SKM-1 (cell line): ENCODE measurements at regions not wholly inside any gene's neighbourhood (a gene's known extent, or its start where the extent isn't known, plus 50 kb on each side); places are given as distances from the start of the nearest gene placed in this dataset.
"Not testable (repeated sequence)": the region's sequence is repeated elsewhere in the genome, so short reads cannot be mapped to it uniquely, and the experiment has no call there.

ENCODE experiments used
- DNase-seq: peaks from one replicate; lab custom pipeline; 2025; ENCODE audit not compliant: unreplicated experiment; lab: John Stamatoyannopoulos, UW

GRCh38 chr14:99009871-99010270 lies 262.1 kb downstream of the BCL11B start:
- no peak for DNase-seq

DNA sequence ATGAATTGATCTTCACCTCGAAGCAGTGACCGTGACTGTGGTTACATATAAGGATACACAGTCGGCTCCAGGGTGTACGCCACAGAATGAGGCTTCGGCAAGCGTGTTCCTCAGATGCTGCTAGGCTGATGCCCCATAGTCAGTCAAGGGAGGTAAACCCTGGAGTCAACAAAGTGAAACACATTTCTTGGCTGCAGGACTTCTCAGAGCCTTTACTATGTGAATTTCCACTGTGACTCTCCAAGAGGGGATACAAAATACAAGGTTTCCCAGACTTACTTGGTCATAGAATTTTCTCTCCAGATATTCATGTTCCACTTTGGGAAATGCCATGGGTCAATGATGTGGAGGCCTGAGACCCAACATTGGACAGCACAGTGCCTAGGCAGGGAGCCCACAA lies 260.6 kb downstream of the BCL11B start:
- no peak for DNase-seq

GRCh38 chr14:99012703-99013102 lies 259.3 kb downstream of the BCL11B start:
- no peak for DNase-seq

DNA sequence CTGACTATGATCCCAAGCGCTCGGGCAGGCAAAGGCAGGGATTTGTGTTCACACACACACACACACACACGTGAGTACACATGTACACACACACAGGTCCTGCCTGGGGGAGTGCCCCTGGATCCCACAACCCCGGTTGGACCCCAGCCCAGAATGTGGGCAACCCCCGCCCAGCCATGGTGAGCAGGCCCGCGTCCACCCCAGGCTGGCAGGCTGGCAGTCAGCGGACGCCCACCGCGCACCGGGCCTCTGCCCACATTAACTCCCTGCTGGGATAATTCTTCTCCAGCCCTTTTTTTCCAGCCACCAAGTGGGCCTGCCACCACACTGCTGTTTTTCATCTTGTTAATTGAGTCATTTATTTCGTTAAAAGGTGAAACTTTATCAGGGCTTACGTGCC lies 256.2 kb downstream of the BCL11B start:
- no peak for DNase-seq

DNA sequence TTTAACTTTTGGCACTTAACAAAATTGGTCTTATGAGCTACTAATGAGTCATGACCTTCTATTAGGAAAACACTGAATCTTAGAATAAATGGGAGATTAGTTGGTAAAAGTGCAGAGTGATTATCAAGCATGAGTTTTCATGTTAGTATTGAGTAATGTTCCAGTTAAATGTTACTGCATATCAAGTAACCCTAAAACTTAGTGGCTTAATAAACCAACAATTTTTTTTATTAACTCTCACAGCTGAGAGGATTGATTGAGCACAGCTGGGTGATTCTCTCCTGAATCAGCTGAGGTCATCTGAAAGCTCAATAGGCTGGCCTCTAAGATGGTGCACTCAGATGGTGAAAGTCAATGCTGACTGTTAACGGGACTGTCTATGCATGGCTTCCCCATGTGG lies 248.6 kb downstream of the BCL11B start:
- DNase-seq = no peak

DNA sequence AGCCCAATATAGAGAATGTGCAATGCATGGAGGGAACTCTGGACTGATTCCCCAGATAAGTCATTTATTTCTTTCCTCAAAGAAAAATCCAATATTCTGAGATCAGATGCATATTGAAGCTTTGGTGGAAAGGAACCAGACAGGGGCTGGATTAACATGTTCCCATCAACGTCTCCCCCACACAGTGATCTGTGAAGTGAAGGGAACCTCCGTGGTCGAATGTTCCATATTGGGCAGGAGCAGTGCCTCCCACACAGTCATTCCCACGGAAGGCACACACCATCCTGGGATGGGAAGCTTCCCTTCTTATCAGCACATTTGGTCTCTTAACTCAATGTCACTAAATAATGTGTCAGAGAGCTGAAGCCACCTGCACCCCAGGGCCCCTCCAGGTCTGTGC lies 247.1 kb downstream of the BCL11B start:
- no peak for DNase-seq

GRCh38 chr14:99025418-99025817 lies 246.6 kb downstream of the BCL11B start:
- DNase-seq = no peak

- DNase-seq = no peak
Observed at GRCh38 chr14:99026471-99026870, 245.5 kb downstream of the BCL11B start.

GRCh38 chr14:99028041-99028440 lies 244.0 kb downstream of the BCL11B start:
- no peak for DNase-seq

GRCh38 chr14:99028521-99028920 lies 243.5 kb downstream of the BCL11B start:
- DNase-seq = no peak

DNA sequence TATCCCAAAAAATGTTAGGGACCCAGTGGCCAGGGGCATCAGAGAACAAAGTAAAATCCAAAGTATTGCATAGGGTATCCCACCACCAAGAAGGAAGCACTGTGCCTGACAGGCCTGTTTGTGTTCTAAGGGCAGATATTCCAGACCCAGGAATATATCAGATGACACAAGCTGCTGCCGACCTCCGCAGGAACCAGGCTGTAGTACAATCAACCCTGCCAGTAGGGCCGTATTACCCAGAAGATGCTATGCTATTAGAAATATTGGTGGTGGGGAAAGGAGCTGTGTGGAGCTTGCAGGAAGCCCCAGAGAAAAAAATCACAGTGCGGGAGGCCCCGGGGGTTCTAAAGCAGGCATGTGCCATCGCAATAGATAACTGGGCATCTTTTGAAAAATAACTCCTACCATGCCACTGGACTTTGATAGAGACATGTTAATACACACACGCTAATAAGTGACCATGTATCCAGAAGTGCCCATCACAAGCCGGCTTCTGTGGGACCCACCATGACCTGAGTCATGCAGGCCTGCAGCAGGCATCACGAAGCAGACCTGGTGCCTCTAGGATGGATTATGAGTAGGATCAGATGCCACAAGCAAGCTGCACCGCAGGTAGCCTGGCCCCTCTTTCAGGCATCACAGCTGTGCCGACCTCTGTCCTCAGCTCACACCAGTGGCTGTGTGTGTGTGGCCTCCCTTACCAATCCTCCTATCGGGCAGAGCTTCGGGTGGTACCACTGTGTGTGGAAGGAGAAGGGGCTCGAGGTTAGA lies 242.7 kb downstream of the BCL11B start:
- no peak for DNase-seq

DNA sequence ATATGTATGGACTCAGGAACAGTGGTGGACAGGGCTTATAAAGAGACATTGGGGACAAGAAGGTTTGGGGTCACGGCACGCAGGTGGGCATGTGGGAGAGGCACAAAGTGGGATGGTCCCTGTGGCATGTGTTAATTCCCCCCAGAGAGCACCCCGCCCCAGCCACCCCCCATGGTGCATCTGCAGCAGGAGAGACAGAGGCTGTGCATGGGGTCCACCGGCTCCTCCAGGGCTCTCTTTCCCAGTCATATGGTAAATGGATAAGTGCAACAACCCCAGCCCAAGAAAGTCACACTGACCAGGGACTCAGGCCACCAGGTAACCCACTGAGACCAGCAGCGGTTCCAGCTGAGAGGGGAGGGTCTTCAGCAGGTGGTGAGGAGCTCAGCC lies 242.1 kb downstream of the BCL11B start:
- DNase-seq = no peak

DNA sequence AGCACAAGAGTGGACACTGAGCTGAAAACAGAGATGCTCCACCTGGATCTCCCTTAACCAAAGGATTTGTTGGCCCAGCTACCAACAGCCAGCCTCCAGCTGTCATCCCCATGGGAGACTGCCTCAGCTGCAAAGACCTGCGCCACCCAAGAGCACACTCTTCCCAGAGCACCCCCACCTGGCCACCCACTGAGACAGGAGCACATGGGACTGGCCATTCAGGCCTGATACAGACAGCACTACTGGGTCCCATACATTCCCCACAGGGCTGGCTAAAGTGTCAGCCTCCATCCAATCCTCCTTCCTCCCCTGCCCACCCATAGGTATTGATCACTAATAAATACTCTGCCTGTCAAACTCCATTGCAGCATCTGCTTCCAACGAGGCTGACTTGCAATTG lies 241.5 kb downstream of the BCL11B start:
- no peak for DNase-seq

DNA sequence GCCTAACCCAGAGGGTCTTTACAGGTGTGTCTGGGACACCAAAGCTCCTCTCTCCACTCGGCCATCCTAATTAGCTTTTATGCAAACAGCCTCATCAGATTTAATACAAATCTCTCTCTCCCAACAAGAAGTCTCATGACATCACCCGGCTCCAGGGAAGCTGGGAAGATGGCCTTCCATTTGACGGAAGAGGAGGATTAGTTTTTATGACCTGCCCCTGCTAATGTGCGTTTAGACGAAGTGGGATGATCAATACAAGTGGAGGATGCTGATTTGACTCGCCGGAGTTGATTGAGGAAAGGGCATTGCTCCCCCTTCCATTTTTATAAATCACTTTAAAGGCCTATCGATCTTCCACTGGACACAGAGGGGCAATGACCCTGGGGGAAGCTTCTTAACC lies 239.2 kb downstream of the BCL11B start:
- DNase-seq = no peak

GRCh38 chr14:99033951-99034350 lies 238.0 kb downstream of the BCL11B start:
- DNase-seq = no peak

GRCh38 chr14:99034711-99035171 lies 237.3 kb downstream of the BCL11B start:
- DNase-seq = no peak

GRCh38 chr14:99035268-99035667 lies 236.7 kb downstream of the BCL11B start:
- no peak for DNase-seq

GRCh38 chr14:99035712-99036610 lies 236.0 kb downstream of the BCL11B start:
- DNase-seq = no peak

GRCh38 chr14:99036611-99037293 lies 235.2 kb downstream of the BCL11B start:
- DNase-seq = peak; percentile 35

DNA sequence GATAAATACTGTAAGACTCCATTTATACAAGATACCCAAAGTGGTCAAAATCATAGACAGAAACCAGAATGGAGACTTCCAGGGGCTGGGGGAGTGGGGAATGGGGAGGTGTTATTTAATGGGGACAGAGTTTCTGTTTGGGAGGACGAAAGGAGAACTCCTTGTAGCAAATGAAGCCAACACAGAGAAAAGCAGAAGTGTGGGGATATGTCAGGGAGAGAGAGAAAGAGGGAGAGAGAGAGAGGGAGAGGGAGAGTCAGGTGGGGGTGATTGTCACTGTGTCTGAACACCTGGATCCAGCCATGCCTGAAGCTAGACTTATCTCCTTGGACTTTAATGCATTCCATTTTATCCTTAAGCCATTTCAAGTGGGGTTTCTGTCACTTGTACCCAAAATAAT lies 234.7 kb downstream of the BCL11B start:
- DNase-seq = not testable (repeated sequence)

- DNase-seq = no peak
Observed at GRCh38 chr14:99037777-99038430, 234.1 kb downstream of the BCL11B start.
